Fibroblast of lung (primary cell): ENCODE measurements at regions not wholly inside any gene's neighbourhood (a gene's known extent, or its start where the extent isn't known, plus 50 kb on each side); places are given as distances from the start of the nearest gene placed in this dataset.

Experiments
- DNase-seq, 2 donors: peaks; one replicate each; pipeline versions ENCODE4 v3.0.0 to v3.0.0-alpha.2; 2010; ENCODE audit warnings: low read depth in 2 of 2
- H2AFZ ChIP-seq: 2 replicates; pipeline ENCODE4 v1.5.1; 2012; ENCODE audit warnings: low read length, control low read depth, inconsistent platforms
- H3K27ac ChIP-seq: 2 replicates; pipeline ENCODE4 v1.5.1; 2011; ENCODE audit warnings: low read length, control low read depth; ENCODE audit not compliant: insufficient read depth
- H3K27me3 ChIP-seq: 2 replicates; pipeline ENCODE4 v1.5.1; 2011; ENCODE audit warnings: mild to moderate bottlenecking, low read length; ENCODE audit not compliant: control insufficient read depth, insufficient read depth
- H3K36me3 ChIP-seq: 2 replicates; pipeline ENCODE4 v1.5.1; 2011; ENCODE audit warnings: low read length; ENCODE audit not compliant: control insufficient read depth, insufficient read depth
- H3K4me1 ChIP-seq: 2 replicates; pipeline ENCODE4 v1.5.1; 2011; ENCODE audit warnings: low read length; ENCODE audit not compliant: control insufficient read depth, insufficient read depth; ENCODE audit errors: extremely low read depth
- H3K4me2 ChIP-seq: 2 replicates; pipeline ENCODE4 v1.5.1; 2011; ENCODE audit warnings: low read length, control low read depth; ENCODE audit not compliant: insufficient read depth; ENCODE audit errors: extremely low read depth
- H3K4me3 ChIP-seq, 4 experiments: fragments of 200-600 bp in 1 of 4; sonication (generic) in 1 of 4; replicated peaks in 1 of 4; 2 replicates each; pipeline ENCODE4 v1.5.1; 2011 to 2016; ENCODE audit warnings: low read length in 4 of 4, low read depth in 3 of 4, mild to moderate bottlenecking in 3 of 4, control low read depth in 2 of 4, inconsistent platforms in 1 of 4, mixed read lengths in 1 of 4; ENCODE audit not compliant: insufficient read depth in 1 of 4; ENCODE audit errors: control extremely low read depth in 1 of 4
- H3K79me2 ChIP-seq: 2 replicates; pipeline ENCODE4 v1.5.1; 2012; ENCODE audit warnings: mild to moderate bottlenecking, low read length, inconsistent platforms; ENCODE audit not compliant: control insufficient read depth, insufficient read depth
- H3K9ac ChIP-seq: 2 replicates; pipeline ENCODE4 v1.5.1; 2011; ENCODE audit warnings: mild to moderate bottlenecking, low read length, control low read depth; ENCODE audit not compliant: insufficient read depth
- H3K9me3 ChIP-seq: 2 replicates; pipeline ENCODE4 v1.5.1; 2012; ENCODE audit warnings: low read depth, low read length; ENCODE audit not compliant: control insufficient read depth, insufficient read depth
- H4K20me1 ChIP-seq: 2 replicates; pipeline ENCODE4 v1.5.1; 2011; ENCODE audit warnings: low read length; ENCODE audit not compliant: control insufficient read depth, insufficient read depth; ENCODE audit errors: extremely low read depth
- CTCF ChIP-seq, 2 donors: IDR thresholded peaks in 1 of 2; conservative IDR thresholded peaks in 1 of 2; 1 replicate in 1 of 2; 2 replicates in 1 of 2; pipeline ENCODE4 v1.5.1; 2011 to 2012; ENCODE audit warnings: low read length in 2 of 2, control low read depth in 1 of 2, inconsistent platforms in 1 of 2, low read depth in 1 of 2, mild to moderate bottlenecking in 1 of 2
- EZH2 ChIP-seq: IDR thresholded peaks from 2 replicates; pipeline ENCODE4 v1.5.1; 2012; ENCODE audit warnings: low read length, control low read depth, mild to moderate bottlenecking; ENCODE audit errors: missing control alignments

DNA sequence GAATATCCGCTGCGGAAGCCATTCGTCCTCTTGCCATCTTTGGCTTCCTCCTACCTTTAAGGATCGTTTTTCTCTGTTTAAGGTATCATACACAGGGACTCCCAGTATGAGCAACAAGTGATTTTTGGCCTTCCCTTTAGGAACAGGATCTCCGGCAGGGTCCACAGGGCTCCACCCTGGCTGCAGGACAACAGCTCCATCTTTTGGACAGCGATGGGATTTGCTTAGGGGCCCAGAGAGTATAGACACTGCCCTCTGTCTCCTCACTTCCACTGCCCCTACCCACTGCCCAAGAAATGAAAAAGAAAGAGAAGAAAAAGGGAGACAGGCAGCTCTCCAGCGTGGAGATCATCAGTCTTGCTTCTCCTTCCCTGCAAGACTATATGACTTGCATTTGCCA, 224.5 kb downstream of the UXS1 start:
- H3K36me3 ChIP-seq, result no peaks in the 10 kb centered on the region

GRCh38 chr2:105962221-105962620, 217.5 kb downstream of the NCK2 start:
- Histone ChIP-seq H3K27me3 (no peaks in the 10 kb centered on the region), H3K36me3 (no peaks in the 10 kb centered on the region), H3K9ac (no peak overlapping the region), H3K9me3 (no peaks in the 10 kb centered on the region), H3K4me2 (no peak overlapping the region), H2AFZ (no peak overlapping the region), H3K79me2 (no peaks in the 10 kb centered on the region), H3K4me1 (no peaks in the 10 kb centered on the region), H3K27ac (no peak overlapping the region), H3K4me3 (no peak overlapping the region), H4K20me1 (no peaks in the 10 kb centered on the region)
- TF ChIP-seq EZH2, result no peak
- no peak for TF ChIP-seq CTCF (conservative IDR thresholded peaks at IDR 0.05 in 1 of 2, IDR thresholded peaks at IDR 0.05 in 1 of 2; ENCODE audit: low read depth in 1 of 2, low read length in 2 of 2)
- no peak for DNase-seq

More for the DNA sequence above, 224.5 kb downstream of the UXS1 start:
- H2AFZ ChIP-seq, result no peak overlapping the region
- no peak overlapping the region for H3K4me2 ChIP-seq
- no peaks in the 10 kb centered on the region for H4K20me1 ChIP-seq
- H3K27ac ChIP-seq, result no peak overlapping the region
- H3K9me3 ChIP-seq, result no peaks in the 10 kb centered on the region
- no peak overlapping the region for H3K4me3 ChIP-seq
- H3K9ac ChIP-seq, result no peak overlapping the region
- no peaks in the 10 kb centered on the region for H3K4me1 ChIP-seq
- DNase-seq, result no peak
- no peak for TF ChIP-seq EZH2
- peak; percentile 10 to 15 for TF ChIP-seq CTCF (conservative IDR thresholded peaks at IDR 0.05 in 1 of 2, IDR thresholded peaks at IDR 0.05 in 1 of 2; ENCODE audit: low read depth in 1 of 2, low read length in 2 of 2)
- no peaks in the 10 kb centered on the region for H3K79me2 ChIP-seq
- H3K27me3 ChIP-seq, result no peaks in the 10 kb centered on the region

DNA sequence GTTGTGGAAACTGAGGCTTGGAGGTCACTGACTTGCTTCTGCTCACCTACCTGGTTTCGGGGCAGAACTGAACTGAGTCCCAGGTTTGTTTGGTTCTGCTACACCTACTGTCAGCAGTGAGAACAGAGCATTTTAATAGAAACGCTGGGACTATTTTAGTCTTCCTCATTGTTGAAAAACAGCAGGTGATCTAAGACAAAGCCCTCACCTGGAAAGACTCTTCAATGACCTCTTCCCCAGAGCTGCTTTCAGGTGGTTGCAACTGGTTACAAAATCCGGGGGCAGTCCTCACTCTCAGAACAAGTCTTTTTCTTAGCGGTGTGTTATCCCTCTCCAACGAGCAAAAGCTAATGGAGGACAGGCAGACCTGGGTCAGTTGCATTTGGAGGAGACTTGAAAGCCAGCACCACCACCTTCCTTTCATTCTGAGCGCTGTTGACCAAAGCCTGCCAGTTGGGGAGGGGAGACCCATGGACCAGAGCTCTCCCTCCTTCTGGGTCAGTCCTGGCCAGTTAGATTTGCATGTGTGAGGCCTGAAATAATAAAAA, 217.0 kb downstream of the NCK2 start:
- Histone ChIP-seq H3K27me3 (no peaks in the 10 kb centered on the region), H2AFZ (no peak overlapping the region)
- TF ChIP-seq CTCF (conservative IDR thresholded peaks at IDR 0.05 in 1 of 2, IDR thresholded peaks at IDR 0.05 in 1 of 2; ENCODE audit: low read depth in 1 of 2, low read length in 2 of 2), result no peak
- TF ChIP-seq EZH2, result no peak

More for the DNA sequence above, 217.0 kb downstream of the NCK2 start:
- H3K4me1 ChIP-seq, result no peaks in the 10 kb centered on the region
- no peak for DNase-seq
- H3K36me3 ChIP-seq, result no peaks in the 10 kb centered on the region
- H3K9me3 ChIP-seq, result no peaks in the 10 kb centered on the region
- no peaks in the 10 kb centered on the region for H4K20me1 ChIP-seq
- no peaks in the 10 kb centered on the region for H3K79me2 ChIP-seq
- H3K27ac ChIP-seq, result no peak overlapping the region
- no peak overlapping the region for H3K4me2 ChIP-seq
- H3K4me3 ChIP-seq, result no peak overlapping the region
- H3K9ac ChIP-seq, result no peak overlapping the region
